DMS 273 (cell line): ENCODE measurements at regions not wholly inside any gene's neighbourhood (a gene's known extent, or its start where the extent isn't known, plus 50 kb on each side); places are given as distances from the start of the nearest gene placed in this dataset.
"Not testable (repeated sequence)": the region's sequence is repeated elsewhere in the genome, so short reads cannot be mapped to it uniquely, and the experiment has no call there.

Experiments
- DNase-seq: peaks from one replicate; lab custom pipeline; 2025; ENCODE audit not compliant: unreplicated experiment; lab: John Stamatoyannopoulos, UW

DNA sequence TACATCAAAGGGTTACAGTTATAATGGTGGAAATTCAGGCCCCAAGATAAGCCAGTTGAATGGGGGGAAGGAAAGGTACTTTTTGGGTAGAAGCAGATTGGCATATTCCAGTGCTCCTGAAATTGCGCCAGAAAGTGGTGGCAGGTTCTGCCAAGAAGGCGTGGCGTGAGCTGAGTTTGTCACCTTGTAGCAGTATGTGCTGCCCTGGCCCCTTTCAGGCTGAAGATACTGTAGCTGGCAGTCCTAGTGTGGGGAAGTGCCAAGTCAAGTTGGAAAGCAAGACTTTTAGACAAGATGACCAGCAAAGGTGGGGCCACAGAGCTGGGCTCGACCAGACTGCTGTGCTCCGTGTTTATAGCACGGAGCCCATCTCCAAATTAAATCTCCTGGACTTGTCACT, 133.6 kb upstream of the GLRA1 start:
- DNase-seq = no peak

DNA sequence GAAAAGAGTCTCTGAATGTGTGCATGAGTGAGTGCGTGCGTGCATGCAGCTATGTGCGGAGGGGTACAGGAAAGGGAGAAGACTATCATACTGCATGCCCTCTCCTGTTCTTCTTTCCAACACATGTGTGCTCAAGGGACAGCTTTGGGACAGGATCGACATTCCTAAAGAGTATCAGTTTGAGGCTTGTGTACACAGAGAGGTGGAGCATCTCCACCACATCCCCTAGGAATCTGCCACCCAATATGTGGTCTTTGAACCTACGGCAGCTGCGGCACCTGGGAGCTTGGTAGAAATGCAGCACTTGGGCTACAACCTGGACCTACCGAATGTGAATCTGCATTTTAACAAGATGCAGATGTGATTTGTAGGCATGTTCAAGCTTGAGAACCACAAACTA, 132.3 kb upstream of the GLRA1 start:
- no peak for DNase-seq

DNA sequence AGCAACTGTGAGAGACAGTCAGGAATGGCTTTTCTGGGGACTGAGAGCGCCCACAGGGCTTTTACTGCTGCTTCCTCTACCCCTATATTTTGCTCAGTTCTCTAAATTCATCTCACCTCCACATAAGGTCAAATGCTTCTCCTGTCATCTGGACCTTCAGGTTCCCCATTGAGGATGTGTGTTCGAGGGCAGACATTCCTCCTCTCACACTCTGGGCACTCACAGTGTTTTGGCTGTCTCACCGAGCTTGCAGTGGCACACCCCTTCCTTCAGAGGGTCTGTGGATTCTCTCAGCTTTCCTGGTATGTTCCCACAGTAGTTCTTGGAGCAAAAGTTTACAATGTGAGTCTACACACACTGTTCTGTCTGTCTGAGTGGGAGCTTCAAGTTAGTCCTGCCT, 127.8 kb upstream of the GLRA1 start:
- DNase-seq = no peak

DNA sequence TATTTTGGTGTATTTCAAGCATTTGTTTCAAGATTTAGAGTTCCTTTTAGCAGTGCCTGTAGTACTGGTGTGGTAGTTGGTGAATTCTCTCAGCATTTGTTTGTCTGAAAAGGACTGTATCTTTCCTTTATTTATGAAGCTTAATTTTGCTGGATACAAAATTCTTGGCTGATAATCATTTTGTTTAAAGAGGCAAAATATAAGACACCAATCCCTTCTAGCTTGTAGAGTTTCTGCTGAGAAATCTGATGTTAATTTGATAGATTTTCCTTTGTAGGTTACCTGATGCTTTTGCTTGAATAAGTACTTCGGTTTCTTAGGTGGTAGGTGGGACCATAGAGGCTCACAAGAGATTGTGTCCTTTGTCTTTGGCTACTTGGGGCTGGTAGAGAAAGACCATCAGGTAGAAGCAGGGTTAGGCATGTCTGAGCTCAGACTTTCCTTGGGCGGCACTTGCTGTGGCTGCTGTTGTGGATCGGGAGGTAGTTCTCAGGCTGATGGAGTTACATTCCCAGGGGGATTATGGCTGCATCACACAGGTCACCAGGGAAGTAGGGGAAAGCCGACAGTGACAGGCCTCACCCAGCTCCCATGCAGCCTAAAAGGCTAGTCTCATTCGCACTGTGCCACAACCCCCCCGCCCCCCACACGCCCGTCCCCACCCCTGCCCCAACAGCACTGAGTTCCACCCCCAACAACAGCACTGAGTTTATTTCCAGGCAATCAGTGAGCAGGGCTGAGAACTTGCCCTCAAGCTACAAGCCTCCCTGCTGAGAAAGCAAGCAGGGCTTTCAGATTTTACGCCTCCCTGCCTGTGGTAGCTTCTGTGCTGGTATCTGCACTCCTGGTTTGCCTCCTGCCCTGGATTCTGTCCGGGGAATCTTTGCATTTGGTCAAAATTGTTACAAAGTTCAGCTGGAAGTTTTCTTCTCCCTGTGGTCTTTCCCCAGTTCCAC, 127.1 kb upstream of the GLRA1 start:
- no peak for DNase-seq

DNA sequence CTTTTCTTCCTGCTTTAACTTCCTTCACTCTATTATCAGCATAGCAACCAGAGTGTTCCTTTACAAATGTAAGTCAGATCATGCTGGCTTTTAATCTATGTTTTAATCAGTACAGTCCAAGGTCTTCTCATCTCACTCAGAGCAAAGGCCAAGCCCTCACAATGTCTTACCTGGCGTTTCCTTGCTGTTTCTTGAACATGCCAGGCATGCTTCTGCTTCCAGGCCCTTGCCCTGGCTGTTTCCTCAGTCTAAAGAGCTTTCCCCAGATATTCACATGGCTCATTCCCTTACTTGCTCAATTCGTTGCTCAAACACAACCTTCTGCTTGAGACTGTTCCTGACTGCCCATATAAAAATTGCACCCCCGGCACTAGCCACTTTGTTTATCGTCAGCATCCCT, 121.7 kb upstream of the GLRA1 start:
- DNase-seq = no peak

DNA sequence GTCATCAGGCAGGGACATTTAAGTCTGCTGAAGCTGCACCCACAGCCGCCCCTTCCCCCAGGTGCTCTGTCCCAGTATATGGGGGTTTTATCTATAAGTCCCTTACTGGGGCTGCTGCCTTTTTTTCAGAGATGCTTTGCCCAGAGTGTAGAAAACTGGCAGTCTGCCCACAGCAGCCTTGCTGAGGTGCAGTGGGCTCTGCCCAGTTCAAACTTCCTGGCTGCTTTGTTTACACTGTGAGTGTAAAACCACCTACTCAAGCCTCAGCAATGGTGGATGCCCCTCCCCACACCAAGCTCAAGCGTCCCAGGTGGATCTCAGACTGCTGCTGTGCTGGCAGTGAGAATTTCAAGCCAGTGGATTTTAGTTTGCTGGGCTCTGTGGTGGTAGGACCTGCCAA, 114.2 kb upstream of the GLRA1 start:
- not testable (repeated sequence) for DNase-seq

DNA sequence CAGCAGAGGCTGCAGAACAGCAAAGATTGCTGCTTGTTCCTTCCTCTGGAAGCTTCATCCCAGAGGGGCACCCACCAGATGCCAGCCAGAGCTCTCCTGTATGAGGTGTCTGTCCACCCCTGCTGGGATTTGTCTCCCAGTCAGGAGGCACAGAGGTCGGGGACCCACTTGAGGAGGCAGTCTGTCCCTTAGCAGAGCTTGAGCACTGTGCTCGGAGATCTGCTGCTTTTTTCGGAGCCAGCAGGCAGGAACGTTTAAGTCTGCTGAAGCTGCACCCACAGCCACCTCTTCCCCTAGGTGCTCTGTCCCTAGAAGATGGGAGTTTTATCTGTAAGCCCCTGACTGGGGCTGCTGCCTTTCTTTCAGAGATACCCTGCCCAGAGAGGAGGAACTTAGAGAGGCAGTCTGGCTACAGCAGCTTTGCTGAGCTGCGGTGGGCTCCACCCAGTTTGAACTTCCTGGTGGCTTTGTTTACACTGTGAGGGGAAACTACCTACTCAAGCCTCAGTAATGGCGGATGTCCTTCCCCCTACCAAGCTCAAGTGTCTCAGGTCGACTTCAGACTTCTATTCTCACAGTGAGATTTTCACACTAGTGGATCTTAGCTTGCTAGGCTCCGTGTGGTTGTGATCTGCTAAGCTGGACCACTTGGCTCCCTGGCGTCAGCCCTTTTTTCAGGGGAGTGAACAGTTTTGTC, 101.8 kb upstream of the GLRA1 start:
- not testable (repeated sequence) for DNase-seq

DNA sequence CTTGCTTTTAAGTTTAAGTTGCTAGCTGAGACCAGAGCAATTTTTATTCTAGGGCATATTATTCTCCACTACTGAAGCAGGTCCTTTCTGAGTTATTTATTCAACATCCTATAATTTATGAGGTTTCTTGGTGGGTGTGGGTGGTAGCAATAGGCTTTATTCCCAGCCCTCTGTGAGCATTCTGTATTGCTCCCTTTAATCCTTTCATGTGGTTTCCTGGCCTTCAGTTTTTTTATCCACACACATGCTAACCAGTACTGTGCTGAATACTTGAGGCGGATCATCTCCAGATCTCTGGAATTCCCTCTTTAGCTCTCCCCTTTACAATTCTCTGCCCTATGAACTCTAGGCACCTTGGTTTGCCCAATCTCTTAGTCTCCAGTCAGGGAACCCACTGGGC, 91.8 kb upstream of the GLRA1 start:
- DNase-seq = no peak

DNA sequence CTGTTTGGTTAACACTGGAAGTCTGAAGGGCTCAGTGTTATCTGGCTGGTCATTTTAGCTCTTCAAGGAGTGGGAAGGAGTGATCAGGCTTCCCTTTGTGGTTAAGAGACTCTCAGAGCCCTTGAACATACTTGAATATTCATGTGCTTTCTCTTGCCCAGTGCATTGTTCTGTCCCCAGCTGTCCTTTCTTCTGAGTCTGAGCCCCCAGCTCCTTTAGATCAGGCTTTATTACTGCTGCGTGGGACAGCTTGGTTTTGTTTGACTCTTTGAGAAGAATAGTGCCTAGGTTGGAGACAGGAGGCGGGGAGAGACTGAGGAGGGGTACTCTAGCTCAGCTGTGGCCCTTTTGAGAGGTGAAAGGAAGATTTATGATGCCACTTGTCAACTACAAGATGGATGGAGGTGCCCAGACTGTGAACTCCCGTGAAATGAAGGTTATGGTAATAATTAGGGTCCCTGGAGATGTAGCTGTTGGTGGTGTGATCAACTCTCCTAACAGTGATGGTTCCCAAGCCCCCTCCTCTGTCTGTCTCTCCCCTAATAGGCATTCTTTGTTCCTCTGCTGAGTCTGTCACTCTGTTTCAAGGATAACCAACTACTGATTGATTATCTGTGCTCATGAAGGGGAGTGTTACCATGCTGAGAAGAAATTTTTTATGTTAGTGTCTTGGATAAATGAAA, 83.1 kb upstream of the GLRA1 start:
- DNase-seq = no peak

DNA sequence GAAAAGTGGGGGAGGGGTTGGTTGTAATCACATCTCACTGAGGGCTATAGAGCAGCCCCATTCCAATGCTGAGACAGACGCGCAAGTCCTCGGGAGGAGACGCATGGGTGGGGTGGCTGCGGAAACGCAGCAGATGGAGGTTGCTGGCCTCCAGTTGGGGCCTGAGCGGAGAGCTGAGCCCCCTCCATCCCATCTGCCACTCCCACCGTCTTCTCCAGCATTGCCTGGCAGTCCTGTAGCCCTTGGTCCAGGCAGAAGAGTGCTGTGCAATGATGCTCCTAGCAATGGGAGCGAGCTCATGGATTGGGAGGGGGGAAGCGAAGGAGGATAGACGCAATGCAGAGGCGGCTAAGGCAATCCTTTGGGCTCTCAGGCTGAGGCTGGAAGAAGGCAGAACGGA, 79.4 kb upstream of the GLRA1 start:
- no peak for DNase-seq
